ENCODE measurements at regions not wholly inside any gene's neighbourhood (a gene's known extent, or its start where the extent isn't known, plus 50 kb on each side); places are given as distances from the start of the nearest gene placed in this dataset.

GRCh38 chr11:70675697-70676374 lies 277.5 kb downstream of the CTTN start:
- no peak for ATAC-seq

GRCh38 chr11:70677232-70677916 lies 279.0 kb downstream of the CTTN start:
- DNase-seq (no peak), ATAC-seq (no peak)

More at GRCh38 chr11:70675697-70676374, 277.5 kb downstream of the CTTN start:
- DNase-seq = no peak

GRCh38 chr11:70678931-70679900 lies 280.9 kb downstream of the CTTN start:
- ATAC-seq (no peak), DNase-seq (no peak)

- ATAC-seq (peak; percentile 51), DNase-seq (peak; percentile 8)
Observed at GRCh38 chr11:70680781-70681281, 282.5 kb downstream of the CTTN start.

- DNase-seq = no peak
- no peak for ATAC-seq
Observed at GRCh38 chr11:70682056-70682455, 283.7 kb downstream of the CTTN start.

- DNase-seq (no peak), ATAC-seq (no peak)
Observed at GRCh38 chr11:70682760-70683159, 284.4 kb downstream of the CTTN start.

GRCh38 chr11:70687716-70688115 lies 289.4 kb downstream of the CTTN start:
- DNase-seq = no peak
- no peak for ATAC-seq

GRCh38 chr11:70688142-70688541 lies 289.8 kb downstream of the CTTN start:
- DNase-seq (no peak), ATAC-seq (no peak)

- no peak for ATAC-seq
- DNase-seq = no peak
Observed at GRCh38 chr11:70689764-70690163, 291.4 kb downstream of the CTTN start.

GRCh38 chr11:70692131-70692530 lies 293.8 kb downstream of the CTTN start:
- ATAC-seq (no peak), DNase-seq (no peak)

GRCh38 chr11:70694371-70694770 lies 296.0 kb downstream of the CTTN start:
- ATAC-seq (no peak), DNase-seq (no peak)

GRCh38 chr11:70695086-70695960 lies 297.0 kb downstream of the CTTN start:
- no peak for ATAC-seq

GRCh38 chr11:70696076-70696475 lies 297.7 kb downstream of the CTTN start:
- no peak for ATAC-seq
- no peak for DNase-seq

More at GRCh38 chr11:70695086-70695960, 297.0 kb downstream of the CTTN start:
- no peak for DNase-seq

GRCh38 chr11:70696564-70696963 lies 298.2 kb downstream of the CTTN start:
- DNase-seq = no peak
- ATAC-seq = no peak

- DNase-seq (no peak), ATAC-seq (no peak)
Observed at GRCh38 chr11:70697701-70698100, 299.4 kb downstream of the CTTN start.

- no peak for ATAC-seq
- DNase-seq = no peak
Observed at GRCh38 chr11:70698871-70699270, 300.5 kb downstream of the CTTN start.

- DNase-seq (no peak), ATAC-seq (no peak)
Observed at GRCh38 chr11:70699294-70700221, 301.2 kb downstream of the CTTN start.

- DNase-seq = no peak
- ATAC-seq = no peak
Observed at GRCh38 chr11:70700453-70700852, 302.1 kb downstream of the CTTN start.

GRCh38 chr11:70700871-70701270 lies 302.5 kb downstream of the CTTN start:
- DNase-seq = no peak
- no peak for ATAC-seq

GRCh38 chr11:70702040-70702648 lies 303.8 kb downstream of the CTTN start:
- no peak for ATAC-seq
- DNase-seq = no peak
